ENCODE measurements at regions not wholly inside any gene's neighbourhood (a gene's known extent, or its start where the extent isn't known, plus 50 kb on each side); places are given as distances from the start of the nearest gene placed in this dataset.

DNA sequence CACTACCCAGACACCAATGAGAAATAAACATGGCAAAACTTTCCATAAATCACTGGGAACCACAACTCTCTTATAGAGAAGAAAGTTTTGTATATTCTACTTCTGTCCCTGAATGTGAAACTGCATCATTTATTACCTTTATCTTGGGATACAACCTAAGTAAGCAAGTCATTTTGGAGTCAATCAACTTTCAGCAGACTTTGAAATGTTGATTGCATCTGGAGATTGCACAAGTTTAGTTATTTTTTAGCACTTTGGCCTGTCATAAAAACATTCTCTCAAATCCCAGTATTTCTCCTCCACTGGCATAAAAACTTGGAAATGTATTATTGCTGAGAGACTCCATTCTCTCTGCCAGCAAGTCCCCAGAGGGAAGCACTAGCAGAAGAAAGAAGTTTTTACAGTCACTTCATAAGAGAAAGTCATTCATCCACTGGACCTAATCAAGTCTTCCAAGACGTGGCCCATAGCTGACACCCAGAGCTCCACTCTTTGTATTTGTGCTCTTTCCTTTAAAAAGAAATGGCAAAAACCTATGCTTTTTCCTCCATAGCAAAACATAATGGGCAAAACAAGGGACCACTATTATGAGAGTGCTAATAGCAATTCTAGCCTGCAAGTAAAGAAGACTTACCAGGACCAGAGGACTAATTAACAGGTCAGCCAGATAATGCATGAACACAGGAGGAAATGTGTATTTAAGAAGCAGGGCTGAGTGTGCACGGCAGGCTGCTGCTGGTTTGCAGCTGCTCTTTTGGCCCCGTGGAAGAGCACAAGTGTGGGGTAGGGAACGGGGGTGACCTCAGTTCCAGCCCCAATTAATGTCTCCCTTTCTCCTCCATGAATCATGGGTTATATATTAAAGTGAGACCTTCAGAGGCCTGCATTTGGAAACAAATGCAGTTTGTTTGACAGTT lies 171.5 kb downstream of the INO80D start:
- Histone ChIP-seq H3K36me3 (no peaks in the 10 kb centered on the region), H3K4me1 (no peaks in the 10 kb centered on the region), H3K4me3 (no peak overlapping the region), H3K27ac (no peak overlapping the region), H3K9me3 (no peaks in the 10 kb centered on the region), H3K27me3 (no peaks in the 10 kb centered on the region)
- DNase-seq, result no peak
- TF ChIP-seq POLR2A (IDR thresholded peaks at IDR 0.05), result no peak
- TF ChIP-seq, protein P1, sequence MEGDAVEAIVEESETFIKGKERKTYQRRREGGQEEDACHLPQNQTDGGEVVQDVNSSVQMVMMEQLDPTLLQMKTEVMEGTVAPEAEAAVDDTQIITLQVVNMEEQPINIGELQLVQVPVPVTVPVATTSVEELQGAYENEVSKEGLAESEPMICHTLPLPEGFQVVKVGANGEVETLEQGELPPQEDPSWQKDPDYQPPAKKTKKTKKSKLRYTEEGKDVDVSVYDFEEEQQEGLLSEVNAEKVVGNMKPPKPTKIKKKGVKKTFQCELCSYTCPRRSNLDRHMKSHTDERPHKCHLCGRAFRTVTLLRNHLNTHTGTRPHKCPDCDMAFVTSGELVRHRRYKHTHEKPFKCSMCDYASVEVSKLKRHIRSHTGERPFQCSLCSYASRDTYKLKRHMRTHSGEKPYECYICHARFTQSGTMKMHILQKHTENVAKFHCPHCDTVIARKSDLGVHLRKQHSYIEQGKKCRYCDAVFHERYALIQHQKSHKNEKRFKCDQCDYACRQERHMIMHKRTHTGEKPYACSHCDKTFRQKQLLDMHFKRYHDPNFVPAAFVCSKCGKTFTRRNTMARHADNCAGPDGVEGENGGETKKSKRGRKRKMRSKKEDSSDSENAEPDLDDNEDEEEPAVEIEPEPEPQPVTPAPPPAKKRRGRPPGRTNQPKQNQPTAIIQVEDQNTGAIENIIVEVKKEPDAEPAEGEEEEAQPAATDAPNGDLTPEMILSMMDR (IDR thresholded peaks at IDR 0.05), result no peak
- intact Hi-C loops (cut with DNase I; ENCODE audit: low total_unique reads), result no loop called here

DNA sequence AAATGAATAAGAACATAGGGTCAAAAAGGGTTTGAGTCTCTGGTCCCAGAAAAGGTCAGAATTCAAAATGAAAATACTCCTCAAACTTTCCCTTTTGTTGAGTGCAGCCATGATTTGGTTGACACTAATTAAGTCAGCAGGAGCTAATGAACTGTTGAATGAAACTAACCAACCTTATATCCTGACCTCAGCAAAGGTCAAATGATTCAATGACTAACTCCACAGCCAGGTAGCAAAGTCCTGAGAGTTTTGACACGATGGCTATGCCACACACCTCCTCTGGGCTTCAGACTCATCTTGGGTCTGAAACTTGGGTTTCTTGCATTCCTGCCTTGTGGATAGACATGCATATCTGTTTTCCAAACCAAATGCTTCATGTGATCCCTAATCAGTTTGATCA lies 172.3 kb downstream of the INO80D start:
- no peak for DNase-seq
- intact Hi-C loops (cut with DNase I; ENCODE audit: low total_unique reads), result no loop called here

DNA sequence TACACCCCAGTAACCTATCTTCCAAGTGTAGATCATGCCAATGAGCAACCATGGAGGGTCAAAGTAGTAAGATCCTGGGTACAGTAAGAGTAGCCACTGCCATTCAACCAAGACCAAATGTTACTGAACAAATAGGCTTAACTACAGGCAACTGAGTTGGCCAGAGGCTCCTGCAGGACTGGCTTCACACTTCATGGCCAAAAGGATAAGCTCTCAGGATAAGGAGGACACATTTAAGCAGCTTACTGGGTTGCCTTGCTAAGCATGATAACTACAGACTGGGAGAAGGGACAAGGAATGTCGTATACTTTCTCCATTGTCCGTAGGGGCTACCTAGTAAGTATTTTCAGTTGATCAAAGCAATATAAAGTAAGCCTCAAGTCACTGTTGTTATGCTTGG lies 174.7 kb downstream of the INO80D start:
- Histone ChIP-seq H3K9me3 (no peaks in the 10 kb centered on the region), H3K27me3 (no peaks in the 10 kb centered on the region), H3K4me3 (no peak overlapping the region), H3K4me1 (no peaks in the 10 kb centered on the region), H3K36me3 (no peaks in the 10 kb centered on the region), H3K27ac (no peak overlapping the region)
- TF ChIP-seq, protein P1 (IDR thresholded peaks at IDR 0.05), result no peak
- no peak for TF ChIP-seq POLR2A (IDR thresholded peaks at IDR 0.05)
- DNase-seq, result no peak
- intact Hi-C loops (cut with DNase I; ENCODE audit: low total_unique reads), result no loop called here

More for the DNA sequence above, 172.3 kb downstream of the INO80D start:
- Histone ChIP-seq H3K4me1 (no peaks in the 10 kb centered on the region), H3K9me3 (no peaks in the 10 kb centered on the region), H3K27me3 (no peaks in the 10 kb centered on the region), H3K36me3 (no peaks in the 10 kb centered on the region), H3K4me3 (no peak overlapping the region), H3K27ac (no peak overlapping the region)
- TF ChIP-seq, protein P1 (IDR thresholded peaks at IDR 0.05), result no peak
- TF ChIP-seq POLR2A (IDR thresholded peaks at IDR 0.05), result no peak

DNA sequence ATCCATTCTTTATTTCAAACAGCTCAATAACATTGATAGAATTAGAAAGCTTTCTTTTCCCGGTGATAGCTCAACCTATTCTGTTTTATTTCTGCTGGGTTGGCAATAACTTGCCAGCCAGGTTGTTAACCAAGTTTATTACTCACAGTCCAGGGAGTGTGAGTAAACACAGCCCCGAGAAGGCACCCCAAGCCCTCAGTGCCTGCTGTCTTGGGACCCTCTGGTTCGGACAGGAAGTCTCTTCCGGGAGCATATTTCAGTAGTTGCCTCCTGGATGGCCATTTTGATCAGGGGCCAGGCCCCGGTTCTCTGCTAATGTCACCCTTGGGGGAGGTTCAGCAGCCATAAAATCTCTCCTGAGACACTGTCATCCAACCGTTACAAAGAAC lies 176.8 kb downstream of the INO80D start:
- TF ChIP-seq, protein P1 (IDR thresholded peaks at IDR 0.05), result no peak
- TF ChIP-seq POLR2A (IDR thresholded peaks at IDR 0.05), result no peak
- Histone ChIP-seq H3K27ac (no peak overlapping the region), H3K9me3 (no peaks in the 10 kb centered on the region), H3K4me1 (no peaks in the 10 kb centered on the region), H3K27me3 (no peaks in the 10 kb centered on the region), H3K4me3 (no peak overlapping the region), H3K36me3 (no peaks in the 10 kb centered on the region)
- intact Hi-C loops (cut with DNase I; ENCODE audit: low total_unique reads), result no loop called here
- no peak for DNase-seq

All from uterus (tissue), 3 donors.